ENCODE measurements at regions not wholly inside any gene's neighbourhood (a gene's known extent, or its start where the extent isn't known, plus 50 kb on each side); places are given as distances from the start of the nearest gene placed in this dataset.

- H3K4me3 ChIP-seq (ENCODE audit: low read length) = no peak overlapping the region
- no peak for TF ChIP-seq CTCF (conservative IDR thresholded peaks at IDR 0.05; ENCODE audit: low read length)
- no peak for DNase-seq (ENCODE audit: low read depth)
Measured at GRCh38 chr11:82176945-82177344, 556.7 kb downstream of the FAM181B start.

- no peak overlapping the region for H3K4me3 ChIP-seq (ENCODE audit: low read length)
- no peak for TF ChIP-seq CTCF (conservative IDR thresholded peaks at IDR 0.05; ENCODE audit: low read length)
- no peak for DNase-seq (ENCODE audit: low read depth)
Measured at GRCh38 chr11:82176365-82176764, 557.3 kb downstream of the FAM181B start.

- no peak overlapping the region for H3K4me3 ChIP-seq (ENCODE audit: low read length)
- DNase-seq (ENCODE audit: low read depth) = no peak
- no peak; the same call in 1 of the 2 replicates for TF ChIP-seq CTCF (conservative IDR thresholded peaks at IDR 0.05; ENCODE audit: low read length)
Measured at GRCh38 chr11:82174610-82175009, 559.1 kb downstream of the FAM181B start.

- no peak for DNase-seq (ENCODE audit: low read depth)
- TF ChIP-seq CTCF (conservative IDR thresholded peaks at IDR 0.05; ENCODE audit: low read length) = no peak
Measured at GRCh38 chr11:82146789-82147188, 586.9 kb downstream of the FAM181B start.

GRCh38 chr11:82118946-82119345 lies 614.7 kb downstream of the FAM181B start:
- no peak for DNase-seq (ENCODE audit: low read depth)

More at GRCh38 chr11:82146789-82147188, 586.9 kb downstream of the FAM181B start:
- H3K4me3 ChIP-seq (ENCODE audit: low read length) = no peak overlapping the region

GRCh38 chr11:82117362-82117761 lies 616.3 kb downstream of the FAM181B start:
- no peak for DNase-seq (ENCODE audit: low read depth)
- TF ChIP-seq CTCF (conservative IDR thresholded peaks at IDR 0.05; ENCODE audit: low read length) = no peak
- no peak overlapping the region for H3K4me3 ChIP-seq (ENCODE audit: low read length)

More at GRCh38 chr11:82118946-82119345, 614.7 kb downstream of the FAM181B start:
- no peak overlapping the region for H3K4me3 ChIP-seq (ENCODE audit: low read length)
- no peak for TF ChIP-seq CTCF (conservative IDR thresholded peaks at IDR 0.05; ENCODE audit: low read length)

- no peak overlapping the region for H3K4me3 ChIP-seq (ENCODE audit: low read length)
- DNase-seq (ENCODE audit: low read depth) = no peak
- no peak for TF ChIP-seq CTCF (conservative IDR thresholded peaks at IDR 0.05; ENCODE audit: low read length)
Measured at GRCh38 chr11:82105331-82105998, 628.2 kb downstream of the FAM181B start.
